D721Med (cell line): ENCODE measurements at regions not wholly inside any gene's neighbourhood (a gene's known extent, or its start where the extent isn't known, plus 50 kb on each side); places are given as distances from the start of the nearest gene placed in this dataset.
"Not testable (repeated sequence)": the region's sequence is repeated elsewhere in the genome, so short reads cannot be mapped to it uniquely, and the experiment has no call there.

Experiments used
- DNase-seq: peaks from one replicate; pipeline ENCODE4 v3.0.0; 2011; ENCODE audit warnings: low spot score; ENCODE audit not compliant: insufficient read length
- FAIRE-seq: peaks from 2 replicates; lab custom pipeline; 2011; peaks lifted over from hg19 to GRCh38; lab: Jason Lieb, UNC
- CTCF ChIP-seq: IDR thresholded peaks from 2 replicates; pipeline ENCODE4 v1.5.1; 2012; ENCODE audit warnings: mild to moderate bottlenecking, control low read depth; ENCODE audit not compliant: insufficient read depth; ENCODE audit errors: missing control alignments

DNA sequence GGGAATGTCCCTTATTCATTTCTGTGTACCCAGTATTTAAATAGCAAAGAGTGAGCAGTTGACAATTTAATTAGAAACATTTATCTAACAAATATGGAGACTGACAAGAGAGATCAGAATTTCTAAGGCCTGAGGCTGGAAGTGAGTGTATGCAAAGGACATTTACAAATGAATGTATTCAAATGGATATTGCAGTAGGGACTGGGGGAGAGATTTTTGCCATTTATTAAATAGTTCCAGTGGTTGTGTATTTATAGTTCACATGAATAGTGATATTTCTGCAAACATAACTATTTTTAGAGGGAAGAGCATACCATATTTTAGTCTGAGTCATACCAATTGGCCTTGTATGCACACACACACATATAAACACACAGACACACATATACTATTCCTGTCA is 592.4 kb downstream of the GLUD2 start:
- TF ChIP-seq CTCF, result no peak
- DNase-seq (no peak), FAIRE-seq (no peak)

DNA sequence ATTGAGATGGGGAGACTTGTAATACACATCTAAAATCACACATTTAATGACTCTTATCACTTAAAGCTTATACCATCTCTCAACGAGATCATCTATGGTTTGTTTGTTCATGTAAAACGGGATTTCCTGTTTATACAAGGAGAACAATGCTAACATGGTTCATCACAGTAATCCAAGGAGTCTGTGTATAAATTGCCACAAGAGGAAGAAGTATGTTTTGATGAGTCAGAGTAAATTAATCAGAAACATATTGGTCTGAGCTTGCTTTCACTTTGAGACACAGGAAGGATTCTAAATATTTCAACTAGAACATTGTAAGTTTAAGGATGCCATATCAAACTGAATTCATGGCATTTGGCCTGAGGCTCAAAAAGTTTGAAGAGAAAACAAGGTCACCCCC is 594.1 kb downstream of the GLUD2 start:
- DNase-seq, result no peak
- FAIRE-seq, result no peak
- no peak for TF ChIP-seq CTCF

DNA sequence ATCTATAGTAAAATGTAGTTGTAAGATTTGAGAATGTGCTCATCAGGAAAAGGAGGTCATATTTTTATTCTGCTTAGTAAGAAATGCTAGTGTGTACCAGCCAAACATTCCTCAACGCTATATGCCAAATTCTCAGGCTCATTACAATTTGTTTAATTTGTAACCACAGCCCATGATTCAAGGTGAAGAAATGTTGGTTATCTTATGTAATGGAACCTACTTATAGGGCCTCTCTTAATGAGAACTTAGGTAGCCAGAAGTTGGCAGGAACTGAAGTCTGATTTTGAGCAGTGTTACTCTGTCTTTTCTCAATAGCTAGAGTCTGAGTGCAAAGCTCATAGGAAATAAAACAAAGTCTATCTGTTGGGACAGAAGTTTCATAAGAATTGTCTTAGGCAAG is 595.0 kb downstream of the GLUD2 start:
- no peak for TF ChIP-seq CTCF
- no peak for DNase-seq

GRCh38 chrX:121649417-121649816 is 602.0 kb downstream of the GLUD2 start:
- no peak for TF ChIP-seq CTCF
- FAIRE-seq (no peak), DNase-seq (no peak)

More for the DNA sequence above, 595.0 kb downstream of the GLUD2 start:
- FAIRE-seq, result no peak

DNA sequence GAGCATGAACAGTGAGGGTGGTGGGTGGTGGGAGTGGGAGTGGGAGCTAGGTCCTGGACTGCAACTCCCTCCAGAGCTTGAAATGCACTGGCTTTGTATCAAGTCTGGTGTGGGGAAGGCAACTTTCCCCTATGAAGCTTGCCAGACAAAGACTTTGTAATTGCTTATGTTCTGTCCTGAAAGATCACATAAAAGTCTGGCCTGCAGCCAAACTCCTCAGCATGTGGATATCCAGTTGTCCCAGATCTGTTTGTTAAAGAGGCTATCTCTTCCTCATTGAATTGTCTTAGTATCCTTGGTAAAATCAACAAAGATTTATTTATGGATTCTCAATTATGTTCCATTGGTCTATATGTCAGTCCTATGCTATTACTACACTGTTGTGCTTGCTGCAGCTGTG is 607.9 kb downstream of the GLUD2 start:
- no peak for FAIRE-seq
- no peak for DNase-seq
- TF ChIP-seq CTCF, result no peak

DNA sequence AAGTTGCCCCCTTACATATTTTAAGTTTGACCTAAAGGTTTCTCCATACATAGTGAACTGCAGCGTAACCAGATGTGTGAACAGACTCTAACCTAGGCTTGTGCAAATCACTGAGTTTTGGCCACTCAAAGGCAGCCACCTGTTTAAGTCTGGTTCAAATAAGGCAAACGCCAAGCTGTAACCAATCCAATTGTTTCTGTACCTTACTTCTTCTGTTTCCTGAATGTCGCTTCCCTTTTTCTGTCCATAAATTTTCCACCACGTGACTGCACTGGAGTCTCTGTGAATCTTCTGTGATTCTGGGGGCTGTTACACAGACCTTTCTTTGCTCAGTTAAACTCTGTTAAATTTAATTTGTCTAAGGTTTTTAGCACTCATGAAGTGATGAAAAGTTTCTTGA is 618.8 kb downstream of the GLUD2 start:
- FAIRE-seq (no peak), DNase-seq (no peak)
- no peak for TF ChIP-seq CTCF

DNA sequence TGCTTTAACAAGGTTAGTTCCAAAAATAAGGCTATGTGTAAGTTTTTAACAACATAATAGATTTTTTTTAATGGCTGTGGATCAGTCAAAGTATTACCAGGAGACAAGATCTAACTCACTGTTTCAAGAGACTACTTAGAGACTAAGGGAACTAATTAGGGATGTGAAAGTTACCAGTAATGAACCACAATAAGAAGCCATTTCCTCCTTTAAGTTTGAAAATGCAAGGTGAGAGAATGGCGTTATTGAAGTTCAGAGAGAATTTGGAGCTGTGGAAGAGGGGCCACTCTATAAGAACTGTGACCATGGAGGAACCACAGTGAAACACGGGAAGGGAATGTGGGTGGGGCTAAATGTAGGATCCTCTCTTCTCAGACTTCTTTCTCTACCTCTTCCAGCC is 624.2 kb downstream of the GLUD2 start:
- FAIRE-seq (no peak), DNase-seq (no peak)
- no peak for TF ChIP-seq CTCF

DNA sequence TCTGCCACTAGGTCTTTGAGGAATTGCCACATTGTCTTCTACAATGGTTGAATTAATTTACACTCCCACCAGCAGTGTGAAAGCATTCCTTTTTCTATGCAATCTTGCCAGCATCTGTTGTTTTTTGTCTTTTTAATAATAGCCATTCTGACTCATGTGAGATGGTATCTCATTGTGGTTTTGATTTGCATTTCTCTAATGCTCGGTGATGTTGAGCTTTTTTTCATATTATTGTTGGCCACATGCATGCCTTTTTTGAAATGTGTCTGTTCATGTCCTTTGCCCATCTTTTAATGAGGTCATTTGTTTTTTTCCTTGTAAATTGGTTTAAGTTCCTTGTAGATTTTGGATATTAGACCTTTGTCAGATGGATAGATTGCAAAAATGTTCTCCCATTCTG is 661.8 kb downstream of the GLUD2 start:
- not testable (repeated sequence) for FAIRE-seq, DNase-seq
